T-helper 2 cell treated with Interferon-gamma antibody and Interleukin-4, amounts not matched to agents 100 ng/mL and 5 ng/mL, for 36 hours (primary cell): ENCODE measurements at regions not wholly inside any gene's neighbourhood (a gene's known extent, or its start where the extent isn't known, plus 50 kb on each side); places are given as distances from the start of the nearest gene placed in this dataset.
"Not testable (repeated sequence)": the region's sequence is repeated elsewhere in the genome, so short reads cannot be mapped to it uniquely, and the experiment has no call there.

ENCODE experiments used
- intact Hi-C: fragments of 100-400 bp; cut with micrococcal nuclease; formaldehyde crosslinking; loops from one replicate; pipeline ENCODE4 v1.15.1; 2023

DNA sequence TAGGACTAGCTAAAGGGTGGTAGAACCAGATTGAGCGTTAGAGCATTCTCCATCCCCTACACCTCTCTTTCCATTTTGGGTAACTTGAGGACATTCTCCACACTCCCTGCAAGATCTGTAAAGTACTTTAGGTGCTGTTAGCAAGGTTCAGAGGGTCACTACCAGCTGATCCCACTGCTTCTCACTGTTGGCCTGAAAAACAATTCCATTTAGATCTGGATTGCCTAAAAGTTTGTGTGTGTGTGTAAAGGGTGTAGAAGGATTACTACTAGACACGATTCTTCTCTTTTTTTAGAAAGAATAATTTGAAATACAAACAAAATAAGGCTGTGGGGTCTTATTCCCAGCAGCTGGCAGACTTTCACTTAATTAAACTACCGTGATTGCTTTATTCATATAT, 95.1 kb upstream of the TMEM178A start:
- intact Hi-C loops = no loop called here

DNA sequence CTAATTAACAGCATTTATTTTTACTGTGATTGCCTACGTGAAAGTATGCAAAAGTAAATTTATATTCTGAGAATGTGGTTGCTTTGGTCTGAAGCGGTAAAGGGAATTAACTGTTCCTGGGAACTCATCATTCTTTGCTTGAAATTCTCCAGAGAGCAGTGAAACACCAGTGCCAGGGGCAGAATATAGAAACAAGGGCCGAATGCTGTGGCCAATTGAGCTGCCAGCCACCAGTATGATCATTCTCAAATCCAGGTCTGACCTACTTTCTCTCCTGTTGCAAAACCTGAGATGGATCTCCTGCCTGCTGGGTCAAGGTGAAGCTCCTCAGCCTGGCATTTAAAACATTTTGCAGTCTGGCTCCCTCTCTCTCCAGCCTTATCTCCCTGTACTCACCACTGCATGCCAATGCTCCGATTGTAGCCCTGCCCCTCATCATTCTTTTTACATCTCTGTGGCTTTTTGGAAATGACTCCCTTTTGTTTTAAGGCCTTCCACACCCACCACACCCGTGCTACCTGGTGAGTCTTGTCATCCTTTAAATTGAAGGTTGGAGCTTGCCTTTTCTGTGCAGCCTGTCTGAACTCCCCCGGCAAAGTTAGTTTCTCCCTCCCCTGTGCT, 94.5 kb upstream of the TMEM178A start:
- intact Hi-C loops = no loop called here

DNA sequence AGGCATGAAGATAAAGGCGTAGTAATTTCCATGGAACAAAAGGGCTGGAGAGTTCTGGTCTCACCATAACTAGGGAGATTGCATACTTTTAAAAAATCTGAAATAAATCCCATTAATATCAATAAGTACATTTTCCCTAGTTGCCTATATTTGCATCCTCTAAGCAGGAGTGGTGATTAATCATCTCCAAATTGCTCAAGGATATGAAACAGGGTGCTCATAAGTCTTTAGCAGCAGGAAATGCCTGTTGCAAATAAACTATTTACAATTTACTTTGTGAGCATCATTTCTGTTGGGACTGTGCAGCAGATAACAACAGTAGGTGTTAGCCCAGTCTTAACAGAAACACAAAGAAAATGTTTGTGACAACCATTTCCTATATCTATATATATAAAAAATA, 92.4 kb upstream of the TMEM178A start:
- intact Hi-C loops = no loop called here

DNA sequence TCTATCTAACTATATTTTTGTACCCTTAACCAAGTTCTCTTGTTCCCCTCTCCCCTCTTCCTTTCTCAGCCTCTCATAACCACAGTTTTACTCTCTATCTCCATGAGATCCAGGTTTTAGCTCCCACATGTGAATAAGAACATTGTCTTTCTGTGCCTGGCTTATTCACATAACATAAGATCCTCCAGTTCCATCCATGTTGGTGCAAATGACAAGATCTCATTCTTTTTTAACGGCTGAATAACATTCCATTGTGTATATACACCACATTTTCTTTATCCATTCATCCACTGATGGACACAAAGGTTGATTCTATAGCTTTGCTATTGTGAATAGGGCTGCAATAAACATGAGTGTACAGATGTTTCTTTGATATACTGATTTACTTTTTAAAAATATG, 83.9 kb upstream of the TMEM178A start:
- intact Hi-C loops = no loop called here

DNA sequence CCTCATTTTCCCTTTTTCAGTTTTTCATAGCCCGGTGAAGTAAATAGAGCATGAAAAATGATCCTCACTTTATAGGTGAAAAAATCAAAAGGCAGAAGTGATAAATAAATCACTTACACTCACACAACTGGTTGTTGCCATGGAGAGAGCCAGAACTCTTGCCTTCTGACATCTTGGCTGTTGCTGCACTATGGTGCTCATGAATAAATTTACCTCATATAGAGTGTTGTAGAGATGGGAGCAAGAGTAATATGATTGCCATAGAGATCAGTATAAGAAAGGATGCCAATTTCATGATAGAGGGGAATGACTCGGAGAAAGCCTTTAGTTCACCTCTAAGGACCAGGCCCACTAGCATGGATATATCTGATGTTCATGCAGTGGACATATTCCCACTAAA, 82.5 kb upstream of the TMEM178A start:
- intact Hi-C loops = no loop called here

DNA sequence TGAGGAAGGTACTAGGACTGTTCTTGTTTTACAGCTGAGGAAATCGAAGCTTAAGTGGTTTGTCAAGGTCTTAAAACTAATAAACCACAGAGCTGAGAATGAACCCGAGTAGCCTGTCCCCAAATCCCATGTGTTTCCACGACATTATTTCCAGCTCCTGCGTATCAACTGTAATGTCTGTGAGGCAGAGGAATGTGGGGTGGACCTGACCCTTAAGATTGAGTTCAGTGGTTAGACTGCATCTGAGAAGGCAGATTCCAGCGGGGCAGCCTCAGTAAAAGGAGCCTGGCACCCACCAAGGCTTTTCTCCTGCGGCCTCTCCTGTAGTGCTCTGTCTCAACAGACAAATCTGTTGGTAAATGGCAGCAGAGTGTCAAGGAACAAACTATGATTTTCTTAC, 81.9 kb upstream of the TMEM178A start:
- intact Hi-C loops = no loop called here

DNA sequence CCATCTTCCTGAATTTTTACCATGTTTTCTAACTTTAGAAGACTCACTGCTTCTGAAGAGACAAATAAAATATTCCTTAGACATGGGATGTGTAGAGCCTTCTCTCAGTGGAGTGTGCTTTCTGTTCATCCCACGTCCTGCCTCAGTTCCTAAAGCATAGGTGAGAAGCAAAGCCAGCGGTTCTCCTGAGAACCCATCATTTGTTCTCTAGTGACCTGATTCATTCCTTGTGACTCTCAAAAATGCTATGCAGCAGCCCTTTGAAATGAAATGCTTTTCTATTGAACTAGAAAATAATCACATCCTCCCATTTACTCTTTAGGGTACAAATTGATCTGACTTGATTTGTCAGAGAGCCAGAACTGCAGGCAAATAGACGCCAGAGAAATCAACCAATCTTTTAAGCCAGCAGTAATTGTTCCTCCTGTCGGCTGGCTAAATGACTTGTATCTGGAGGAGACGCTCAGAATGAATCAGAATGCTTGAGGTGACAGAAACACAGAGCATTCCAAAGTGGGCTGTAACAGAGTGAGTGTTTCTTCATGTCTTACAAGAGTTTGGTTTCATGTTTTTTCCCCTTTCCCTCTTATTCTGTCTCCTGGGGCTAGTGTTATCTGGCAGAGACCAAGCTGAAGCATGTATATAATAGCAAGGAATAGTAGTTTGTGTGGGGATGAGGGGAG, 81.3 kb upstream of the TMEM178A start:
- intact Hi-C loops = no loop called here

DNA sequence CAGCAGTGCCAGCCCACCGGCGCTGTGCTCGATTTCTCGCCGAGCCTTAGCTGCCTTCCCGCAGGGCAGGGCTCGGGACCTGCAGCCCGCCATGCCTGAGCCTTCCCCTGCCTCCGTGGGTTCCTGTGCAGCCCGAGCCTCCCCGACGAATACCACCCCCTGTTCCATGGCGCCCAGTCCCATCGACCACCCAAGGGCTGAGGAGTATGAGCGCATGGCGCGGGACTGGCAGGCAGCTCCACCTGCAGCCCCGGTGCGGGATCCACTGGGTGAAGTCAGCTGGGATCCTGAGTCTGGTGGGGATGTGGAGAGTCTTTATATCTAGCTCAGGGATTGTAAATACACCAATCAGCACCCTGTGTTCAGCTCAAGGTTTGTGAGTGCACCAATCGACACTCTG, 80.2 kb upstream of the TMEM178A start:
- intact Hi-C loops = not testable (repeated sequence)

DNA sequence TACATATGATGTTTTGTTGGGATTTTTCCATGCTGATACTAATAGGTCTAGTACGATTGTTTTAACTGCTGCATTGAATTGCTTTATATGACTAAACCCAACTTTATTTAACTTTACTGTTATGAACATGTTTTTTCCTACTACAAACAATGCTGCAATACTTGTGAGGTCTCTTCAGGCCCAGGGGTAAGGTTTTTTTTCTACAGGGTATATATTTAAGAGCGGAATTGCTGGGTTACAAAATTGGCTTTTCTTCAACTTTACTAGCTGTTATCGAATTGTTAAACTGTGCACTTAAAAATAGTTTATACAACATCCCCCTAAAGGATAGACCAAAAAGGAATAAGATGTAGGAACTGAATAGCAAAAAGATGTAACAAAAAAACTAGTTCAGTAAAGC, 78.5 kb upstream of the TMEM178A start:
- intact Hi-C loops = no loop called here

DNA sequence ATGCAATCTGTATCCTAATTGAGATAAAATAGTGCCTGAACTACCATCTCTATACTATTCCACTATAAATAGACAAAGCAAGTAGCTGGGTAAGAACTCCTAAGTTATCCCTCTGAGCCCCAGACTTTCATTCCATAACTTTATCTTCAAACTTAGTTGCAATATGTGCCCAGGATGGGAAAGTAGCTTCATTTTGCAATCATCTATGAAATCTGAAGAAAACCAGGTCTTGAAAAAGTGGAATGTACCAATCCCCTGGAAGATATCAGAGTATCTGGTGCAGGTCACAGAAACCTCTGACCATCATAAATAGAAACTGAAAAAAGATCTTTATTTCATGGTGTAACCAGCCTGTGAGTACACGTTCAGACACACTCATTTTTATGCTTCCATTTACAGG, 78.1 kb upstream of the TMEM178A start:
- intact Hi-C loops = no loop called here

DNA sequence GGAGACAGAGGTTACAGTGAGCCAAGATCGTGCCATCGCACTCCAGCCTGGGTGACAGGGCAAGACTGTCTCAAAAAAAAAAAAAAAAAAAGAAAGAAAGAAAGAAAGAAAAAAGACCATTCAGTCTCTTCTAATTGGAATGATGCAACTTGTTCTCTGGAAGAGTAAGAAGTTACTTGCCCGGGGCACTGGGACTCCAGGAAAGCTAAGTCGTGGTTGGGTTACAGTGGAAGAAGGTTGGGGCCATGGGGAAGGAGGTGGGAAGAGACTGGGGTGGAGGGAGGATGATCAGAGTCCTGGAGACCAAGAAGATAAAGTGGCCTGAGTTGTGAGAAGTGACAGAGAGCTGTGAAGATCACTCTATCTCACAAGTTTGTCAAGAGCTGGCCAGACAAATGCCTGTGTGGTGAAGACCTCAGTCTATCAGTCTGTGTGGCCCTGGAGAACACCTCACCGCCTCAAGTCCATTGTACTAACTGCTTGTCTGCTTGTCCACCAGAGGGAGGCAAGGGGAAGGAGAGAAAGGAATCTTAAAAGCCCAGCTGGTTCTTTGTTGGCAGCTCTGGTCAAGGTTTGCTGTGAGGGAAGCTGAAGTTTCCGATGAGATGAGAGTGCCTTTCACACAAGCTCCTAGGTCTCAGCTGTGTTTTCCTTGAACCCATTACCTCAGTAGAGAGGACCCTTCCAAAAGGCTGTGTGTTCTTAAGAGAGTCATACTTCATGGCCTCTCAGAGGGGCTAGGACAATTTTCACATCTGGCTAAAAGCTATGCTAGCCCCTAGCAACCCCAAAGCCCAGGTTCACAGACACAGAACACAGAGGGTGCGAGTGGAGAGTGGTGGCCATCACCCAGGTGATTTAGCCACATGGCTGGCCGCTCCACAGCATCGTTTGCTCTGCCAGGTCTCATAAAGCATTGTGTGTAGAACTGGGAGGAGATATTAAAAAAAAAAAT, 72.0 kb upstream of the TMEM178A start:
- intact Hi-C loops = no loop called here

DNA sequence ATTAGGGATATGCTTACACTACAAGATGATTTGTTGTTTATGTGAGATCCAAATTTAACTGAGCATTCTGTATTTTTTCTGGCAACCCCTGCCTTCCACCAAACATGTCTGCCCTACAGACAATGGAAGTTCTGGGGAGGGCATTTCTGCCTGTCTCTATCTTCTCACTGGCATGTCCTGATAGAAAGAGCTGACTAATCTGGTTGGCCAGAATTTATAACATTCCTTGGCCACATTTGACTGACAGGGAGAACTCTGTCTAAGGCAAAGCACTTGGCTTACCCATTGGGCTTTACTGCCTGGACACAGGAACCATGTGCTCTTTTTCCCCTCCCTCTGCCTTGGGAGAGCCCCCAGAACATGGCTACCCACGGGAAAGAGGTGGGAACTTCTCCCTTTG, 70.6 kb upstream of the TMEM178A start:
- intact Hi-C loops = no loop called here

DNA sequence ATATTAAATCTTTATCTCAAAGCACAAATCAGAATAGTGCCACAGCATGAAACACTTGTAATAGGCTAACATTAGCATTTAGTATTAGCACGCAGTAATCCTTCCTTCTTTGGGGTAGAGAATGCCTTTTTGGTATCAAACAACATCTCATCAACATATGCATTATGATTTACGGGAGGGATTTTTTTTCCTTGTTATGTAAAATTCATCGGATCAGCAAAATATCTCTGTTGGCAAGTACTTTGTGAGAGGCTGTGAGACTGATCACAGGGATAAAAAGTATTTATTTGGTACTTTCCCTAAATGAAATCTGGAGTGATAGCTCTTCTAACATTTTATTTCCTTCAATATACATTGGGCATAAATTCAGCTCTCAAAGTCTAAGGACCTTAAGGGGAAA, 68.4 kb upstream of the TMEM178A start:
- intact Hi-C loops = no loop called here

DNA sequence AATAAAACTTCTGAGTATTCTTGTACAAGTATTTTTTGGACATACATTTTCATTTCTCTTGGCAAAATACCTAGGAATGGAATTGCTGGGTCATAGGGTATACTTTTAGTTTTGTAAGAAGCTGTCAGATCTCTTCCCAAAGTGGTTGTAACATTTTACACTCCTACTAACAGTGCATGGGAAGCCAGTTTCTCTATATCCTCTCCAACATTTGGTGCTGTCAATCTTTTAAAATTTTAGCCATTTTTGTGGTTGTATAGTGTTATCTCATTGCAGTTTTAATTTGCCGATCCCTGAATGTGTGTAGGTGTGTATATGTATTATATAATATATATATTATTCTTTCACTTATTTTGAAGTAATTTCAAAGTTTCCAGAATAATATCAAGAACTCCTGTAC, 63.1 kb upstream of the TMEM178A start:
- intact Hi-C loops = no loop called here

DNA sequence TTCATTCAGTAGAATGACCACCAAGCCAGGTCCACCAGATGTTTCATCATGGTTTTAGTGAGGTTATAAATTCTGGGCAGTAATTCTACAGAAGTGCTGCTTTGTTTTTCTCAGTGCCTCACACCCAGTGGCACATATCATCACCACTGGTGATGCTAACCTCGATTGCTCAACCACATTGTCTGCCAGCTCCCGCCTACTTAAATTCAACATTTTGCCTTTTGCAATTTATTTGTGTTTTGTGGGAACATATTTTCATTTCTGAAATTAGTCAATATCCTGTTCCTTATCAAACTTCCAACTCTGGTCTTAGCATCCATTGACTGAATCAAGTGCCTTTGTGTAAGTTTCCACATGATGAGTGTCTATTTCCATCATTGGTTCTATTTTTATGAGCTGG, 62.3 kb upstream of the TMEM178A start:
- intact Hi-C loops = no loop called here

DNA sequence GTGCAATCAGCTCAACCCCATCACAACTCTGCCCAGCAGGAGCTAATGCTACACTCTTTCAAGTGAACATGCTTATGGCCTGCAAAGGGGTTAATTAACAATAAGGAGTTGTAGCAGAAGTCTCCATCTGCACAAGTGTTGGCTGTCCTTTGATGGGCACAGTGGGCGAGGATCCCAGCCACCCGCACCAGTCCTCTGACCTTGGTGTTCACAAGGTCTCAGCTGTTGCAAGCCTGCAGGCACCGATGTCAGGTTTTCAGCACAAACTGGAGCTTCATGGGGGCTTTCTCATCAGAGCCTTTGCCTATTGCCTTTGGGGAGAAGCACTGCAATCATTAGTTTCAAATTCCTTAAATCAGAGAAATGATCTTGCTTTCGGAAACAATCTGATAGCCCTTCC, 60.9 kb upstream of the TMEM178A start:
- intact Hi-C loops = no loop called here

DNA sequence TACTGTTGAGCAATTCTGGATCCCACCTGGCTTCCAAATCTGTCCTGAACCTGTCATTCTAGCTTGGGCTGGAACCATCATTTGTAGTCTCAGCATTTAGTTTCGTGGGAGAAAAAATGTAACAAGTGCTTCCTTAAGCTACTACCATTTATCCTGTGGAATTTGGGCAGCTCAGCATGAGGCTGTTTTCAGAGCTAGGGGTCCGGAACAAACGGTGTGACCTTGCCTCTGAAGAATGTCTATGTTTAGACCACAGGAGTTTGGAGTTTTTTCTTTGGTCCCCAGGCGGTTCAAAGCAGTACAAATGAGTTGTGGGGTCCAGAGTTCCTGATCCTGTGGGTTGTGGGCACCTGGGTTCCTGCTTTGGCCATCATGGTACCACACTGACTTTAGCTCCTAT, 59.1 kb upstream of the TMEM178A start:
- intact Hi-C loops = no loop called here

DNA sequence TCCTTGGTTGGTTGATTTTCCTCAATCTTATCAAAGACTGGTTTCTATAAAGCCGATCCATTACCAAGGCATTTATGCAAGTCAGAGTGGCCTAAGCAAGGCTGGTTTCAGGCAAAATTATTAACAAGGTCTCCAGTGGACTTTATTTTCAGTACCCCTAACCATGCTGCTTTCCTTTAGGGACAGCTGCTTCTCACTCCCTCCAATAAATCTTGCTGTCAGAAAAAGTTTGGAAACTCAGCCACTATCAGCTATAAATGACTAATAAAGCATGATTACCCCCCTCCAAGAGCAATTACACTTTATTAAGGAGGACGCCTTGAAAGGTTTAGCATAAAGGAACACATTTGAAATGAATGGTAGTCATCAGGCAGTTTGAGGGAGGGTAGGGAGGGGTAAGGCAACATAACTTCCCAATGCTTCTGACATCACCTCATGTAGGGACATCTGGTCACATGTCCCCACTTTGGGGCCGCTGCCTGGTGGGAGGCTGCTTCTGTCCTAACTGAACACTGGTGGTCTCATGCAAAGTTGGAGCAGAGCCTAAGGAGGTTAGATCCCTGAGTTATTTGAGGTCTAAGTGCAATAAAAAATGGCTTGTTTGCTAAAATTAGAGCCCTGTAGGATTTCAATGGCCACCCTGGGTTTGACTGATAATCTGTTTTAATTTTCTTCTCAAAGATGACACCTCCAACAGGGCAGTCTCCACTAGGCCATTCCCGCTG, 58.0 kb upstream of the TMEM178A start:
- intact Hi-C loops = no loop called here

DNA sequence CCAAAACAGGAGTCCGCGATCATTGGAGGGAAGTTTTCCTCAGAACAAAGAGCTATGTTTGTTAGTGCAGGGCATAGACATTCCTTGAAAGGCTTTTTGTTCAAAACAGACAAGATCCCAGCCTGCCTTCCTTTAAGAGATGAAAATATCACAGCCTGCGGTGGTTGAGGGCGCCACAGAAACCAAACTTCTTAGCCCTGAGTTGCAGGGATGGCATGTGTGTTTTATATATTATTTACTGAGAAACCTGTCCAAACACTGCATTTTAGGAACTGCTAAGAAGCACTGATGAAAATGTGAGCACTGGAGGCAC, 57.5 kb upstream of the TMEM178A start:
- intact Hi-C loops = no loop called here

DNA sequence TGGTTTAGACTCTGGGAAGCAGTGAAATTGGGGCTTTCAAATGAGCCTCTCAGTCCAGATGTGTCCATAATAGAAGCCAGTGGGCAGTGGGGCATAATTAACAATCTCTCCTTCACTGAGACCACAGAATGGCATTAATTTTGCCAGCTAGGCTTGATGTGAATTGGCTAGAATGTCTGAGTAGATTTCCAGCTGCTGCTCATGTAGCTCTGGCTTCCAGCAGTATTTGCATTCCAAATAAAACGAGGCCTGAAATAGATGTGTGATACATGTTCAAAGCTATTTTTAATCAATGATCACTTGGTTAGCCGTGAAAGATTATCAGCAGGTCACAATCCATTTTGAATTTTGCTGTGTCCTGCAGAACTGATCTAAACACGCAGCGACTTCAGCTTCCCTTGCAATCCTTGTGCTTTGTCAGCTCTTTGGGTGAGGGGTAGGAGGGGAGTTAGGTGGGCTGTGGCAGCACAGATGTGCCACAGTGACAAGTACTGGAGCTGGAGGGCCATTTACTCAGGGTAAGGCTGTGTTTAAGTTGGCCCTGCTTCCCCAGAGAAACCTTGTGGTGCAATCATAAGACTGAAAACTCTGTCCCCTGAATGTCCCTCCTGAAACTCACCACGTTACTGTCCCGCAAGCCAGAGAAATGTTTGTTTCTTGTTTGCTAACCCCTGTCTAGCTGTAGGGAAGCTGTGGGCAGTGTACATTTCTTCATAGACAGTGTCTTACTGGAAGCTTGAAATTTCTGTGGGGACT, 56.9 kb upstream of the TMEM178A start:
- intact Hi-C loops = no loop called here

DNA sequence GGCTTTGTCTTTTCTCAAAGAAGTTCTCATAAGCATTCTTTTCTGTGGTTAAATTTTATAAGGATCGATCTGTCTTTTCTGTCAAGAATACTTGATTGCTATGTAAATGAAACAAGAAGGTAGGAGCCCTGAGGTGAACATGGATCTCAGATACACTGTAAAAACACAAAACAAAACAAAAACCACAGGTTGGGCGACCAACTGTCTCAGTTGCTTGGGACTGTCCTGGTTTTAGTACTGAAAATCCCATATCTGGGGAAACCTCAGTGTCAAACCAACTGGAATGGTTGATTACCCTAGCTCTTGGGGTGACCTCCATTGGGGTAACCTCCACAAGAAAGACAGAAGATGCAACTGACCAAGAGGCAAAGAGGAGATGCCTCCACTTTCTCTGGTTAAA, 55.8 kb upstream of the TMEM178A start:
- intact Hi-C loops = no loop called here
